NCI-H2029 (cell line): ENCODE measurements at regions not wholly inside any gene's neighbourhood (a gene's known extent, or its start where the extent isn't known, plus 50 kb on each side); places are given as distances from the start of the nearest gene placed in this dataset.

ENCODE experiments used
- DNase-seq: peaks from one replicate; lab custom pipeline; 2025; lab: John Stamatoyannopoulos, UW

- DNase-seq = no peak
Observed at GRCh38 chr18:38307914-38308313, 742.3 kb upstream of the CELF4 start.

GRCh38 chr18:38305961-38306360 is 740.4 kb upstream of the CELF4 start:
- DNase-seq = no peak

- no peak for DNase-seq
Observed at GRCh38 chr18:38301621-38302020, 736.0 kb upstream of the CELF4 start.

DNA sequence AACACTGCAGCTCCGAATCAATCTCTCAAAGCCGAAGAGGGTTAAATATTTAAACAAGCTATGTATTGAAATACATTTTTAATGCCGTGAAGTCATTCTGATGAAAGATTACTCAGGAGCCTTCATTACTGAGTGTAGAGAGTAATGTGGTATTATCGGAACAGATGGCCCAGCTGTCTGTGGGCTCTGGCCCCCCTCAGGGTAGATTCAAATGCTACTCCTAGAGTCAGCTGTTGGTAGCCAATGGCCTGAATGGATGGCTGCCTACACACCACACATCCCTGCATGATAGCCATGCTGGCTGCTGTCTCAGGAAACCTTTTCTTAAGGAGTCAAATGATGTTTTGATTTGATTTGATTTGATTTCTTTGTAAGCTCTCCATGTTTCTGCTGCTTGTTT is 732.3 kb upstream of the CELF4 start:
- DNase-seq = no peak

GRCh38 chr18:38290229-38290628 is 724.6 kb upstream of the CELF4 start:
- no peak for DNase-seq

DNA sequence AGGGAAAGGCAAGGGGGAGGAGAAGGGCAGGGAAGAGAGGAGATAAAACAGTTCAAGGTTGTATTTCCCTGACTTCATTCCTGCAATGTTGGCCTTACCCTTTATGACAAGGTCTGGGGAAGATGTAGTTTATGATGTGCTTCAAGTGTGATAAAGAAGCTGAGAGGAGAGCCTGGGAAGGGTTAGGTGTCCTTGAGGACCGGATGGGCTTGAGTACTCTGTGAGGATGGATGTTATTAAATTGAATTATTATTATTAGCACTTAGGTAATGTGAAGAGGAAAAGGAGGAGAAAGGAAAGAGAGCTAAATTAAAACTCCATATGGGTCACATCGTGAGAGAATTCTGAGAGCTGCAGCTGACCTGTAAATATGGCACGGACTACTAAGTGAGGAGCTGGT is 719.4 kb upstream of the CELF4 start:
- no peak for DNase-seq

GRCh38 chr18:38263066-38263465 is 697.5 kb upstream of the CELF4 start:
- DNase-seq = no peak

DNA sequence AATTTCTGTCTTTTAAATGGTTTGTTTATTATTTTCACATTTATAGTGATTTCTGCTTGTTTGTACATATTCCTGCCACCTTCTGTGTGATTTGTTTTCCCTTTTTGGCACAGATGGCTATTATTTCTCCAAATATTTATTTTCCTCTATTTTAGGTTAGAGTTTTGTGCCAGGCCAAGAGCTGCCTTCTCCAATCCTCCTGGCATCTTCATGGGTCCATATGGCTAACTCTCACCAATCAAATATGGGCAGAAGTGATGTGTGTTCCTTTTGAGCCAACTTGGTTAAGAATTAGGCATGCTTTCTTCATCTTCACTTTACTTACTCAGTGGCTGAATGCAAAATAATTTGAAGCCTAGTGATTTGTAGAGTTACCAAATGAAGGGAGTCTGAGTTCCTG is 697.1 kb upstream of the CELF4 start:
- no peak for DNase-seq

DNA sequence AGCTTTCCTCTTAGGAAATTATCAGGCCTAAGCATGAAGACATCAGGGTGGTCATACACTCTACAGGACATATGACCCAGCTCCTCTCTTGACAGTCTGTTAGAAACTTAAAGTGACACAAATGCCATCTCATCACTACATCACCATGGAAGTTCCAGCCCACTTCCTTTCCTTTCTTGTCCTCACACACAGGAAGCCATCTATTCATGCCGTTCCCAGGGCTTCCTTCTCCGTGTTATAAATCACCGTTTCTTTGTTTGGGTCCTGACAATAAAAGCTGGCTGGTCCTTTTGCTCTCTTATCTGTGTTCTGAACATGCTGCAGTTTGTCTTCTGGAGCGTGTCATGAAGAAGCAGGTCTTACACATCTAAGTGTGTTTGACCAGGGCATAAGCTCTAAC is 692.1 kb upstream of the CELF4 start:
- DNase-seq = no peak

- no peak for DNase-seq
Observed at GRCh38 chr18:38256366-38256765, 690.8 kb upstream of the CELF4 start.

DNA sequence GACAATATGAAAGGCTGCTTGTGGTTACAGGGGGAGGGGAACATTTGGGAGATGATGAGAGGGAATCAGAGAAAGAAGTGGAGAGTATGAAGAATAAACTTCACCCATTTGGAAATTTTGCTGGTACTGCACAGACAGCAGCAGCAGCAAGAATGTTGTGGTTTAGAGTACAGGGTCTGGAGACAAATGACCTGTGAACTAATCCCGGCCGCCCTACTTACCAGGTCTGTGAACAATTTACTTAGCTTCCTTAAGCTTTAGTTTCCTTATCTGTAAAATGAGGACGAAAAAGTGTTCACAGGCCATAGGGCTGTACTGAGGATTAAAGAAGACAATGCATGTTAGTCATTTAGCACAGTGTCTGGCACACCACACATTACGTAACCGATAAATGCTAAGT is 685.4 kb upstream of the CELF4 start:
- DNase-seq = no peak

DNA sequence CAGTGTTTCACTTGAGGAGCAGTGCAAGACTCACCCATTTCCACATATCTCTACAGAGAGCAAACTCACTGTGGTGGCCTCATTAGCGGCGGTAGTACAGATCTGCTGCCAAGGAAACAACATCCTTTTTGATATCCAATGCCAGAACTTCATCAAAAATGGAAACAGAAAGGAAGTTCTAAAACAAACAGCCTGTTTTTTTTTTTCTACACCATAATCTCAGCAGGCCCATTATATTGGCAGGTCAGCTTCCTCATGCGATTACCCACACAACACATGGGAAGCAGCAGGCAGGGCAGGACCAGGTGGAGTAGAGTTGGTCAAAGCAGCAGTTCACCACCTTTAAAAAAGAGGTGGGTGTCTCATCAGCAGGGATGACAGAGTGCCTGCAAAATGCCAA is 678.9 kb upstream of the CELF4 start:
- no peak for DNase-seq

DNA sequence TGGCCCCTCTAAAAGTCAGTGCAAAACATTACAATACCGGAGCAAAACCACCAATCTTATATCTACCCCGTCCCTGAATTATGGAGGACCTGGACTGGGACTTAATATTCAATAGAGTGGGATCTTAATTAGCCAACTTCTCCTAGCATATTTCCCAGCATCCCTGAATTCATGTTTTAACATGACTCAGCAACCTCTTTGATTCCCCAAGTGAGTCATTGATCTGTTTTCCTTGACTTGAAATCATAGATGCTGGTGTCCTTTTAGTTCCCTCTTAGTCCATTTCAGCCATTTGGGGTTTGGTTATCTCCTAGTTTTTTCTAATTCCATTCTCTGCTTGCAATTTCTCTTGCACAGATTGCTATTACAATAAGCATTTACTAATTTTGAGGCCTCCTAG is 677.7 kb upstream of the CELF4 start:
- DNase-seq = no peak

GRCh38 chr18:38241736-38242135 is 676.1 kb upstream of the CELF4 start:
- no peak for DNase-seq

DNA sequence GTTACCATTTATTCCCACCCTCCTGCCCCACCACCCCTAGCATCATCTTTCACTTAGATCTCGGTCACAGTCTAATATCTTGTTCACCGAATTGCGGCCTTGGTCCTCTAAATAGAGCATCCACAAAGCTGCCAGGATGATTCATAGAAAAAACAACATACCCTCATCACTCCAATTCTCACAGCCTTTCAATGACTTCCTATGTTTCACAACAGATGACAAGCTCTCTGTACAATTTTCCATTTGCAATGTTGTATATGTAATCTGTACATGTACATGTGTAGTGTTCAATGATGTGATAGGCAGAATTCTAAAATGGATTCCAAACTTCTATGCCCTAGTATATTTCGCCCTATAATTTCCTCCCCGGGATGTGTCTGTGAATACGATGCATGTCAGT is 675.6 kb upstream of the CELF4 start:
- no peak for DNase-seq

DNA sequence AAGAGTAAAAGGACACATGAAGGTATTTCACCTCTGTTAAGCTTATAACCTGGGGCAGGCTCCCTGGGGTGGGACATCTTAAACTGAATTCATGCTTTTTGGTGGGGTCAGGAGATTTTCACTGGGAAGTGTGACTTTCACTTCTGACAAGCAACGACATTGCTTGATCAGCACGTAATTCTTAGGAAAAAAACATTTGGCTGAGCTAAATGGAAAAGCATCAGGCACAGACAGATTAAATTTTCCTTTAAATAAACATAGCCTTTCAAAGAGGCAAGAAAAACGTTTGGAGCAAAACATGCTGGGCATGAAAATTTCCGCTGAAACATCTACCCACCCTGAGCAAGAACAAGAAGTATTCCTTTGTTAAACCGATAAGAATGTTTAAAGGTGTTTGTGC is 674.0 kb upstream of the CELF4 start:
- no peak for DNase-seq

- DNase-seq = no peak
Observed at GRCh38 chr18:38237796-38238195, 672.2 kb upstream of the CELF4 start.

- DNase-seq = no peak
Observed at GRCh38 chr18:38221476-38222100, 656.0 kb upstream of the CELF4 start.

DNA sequence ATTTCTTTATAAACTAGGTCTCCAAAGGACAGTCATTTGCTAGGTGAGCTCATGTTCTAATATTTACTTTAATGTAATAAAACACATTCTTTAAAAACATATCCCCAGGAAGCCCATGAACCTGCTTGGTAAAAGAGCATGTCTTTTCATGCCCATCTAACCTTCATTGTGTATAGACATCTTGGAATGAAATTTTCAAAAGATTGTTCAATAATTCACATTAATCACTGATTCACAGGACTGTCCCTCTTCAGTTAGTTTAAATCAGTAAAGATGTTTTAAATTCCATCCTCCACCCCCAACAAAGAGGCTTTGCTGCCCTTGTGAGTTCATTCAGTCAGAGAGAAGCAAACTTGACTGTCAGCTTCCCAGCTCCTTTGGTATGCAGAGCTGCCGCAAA is 633.4 kb upstream of the CELF4 start:
- DNase-seq = no peak

DNA sequence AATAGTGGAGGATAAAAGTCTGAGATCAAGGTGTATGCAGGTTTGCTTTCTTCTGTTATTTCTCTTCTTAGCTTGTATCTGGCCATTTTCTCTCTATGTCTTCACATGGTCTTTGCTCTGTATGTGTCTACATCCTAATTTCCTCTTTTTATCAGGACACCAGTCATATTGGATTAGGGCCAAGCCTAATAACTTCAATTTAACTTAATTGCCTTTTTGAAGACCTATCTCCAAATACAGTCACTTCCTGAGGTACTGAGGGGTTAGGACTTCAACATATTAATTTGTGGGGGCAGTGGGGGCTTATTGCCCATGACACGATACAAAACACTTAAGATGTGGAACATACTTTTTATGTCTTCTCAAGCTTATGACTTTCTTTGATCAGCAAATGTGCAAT is 632.9 kb upstream of the CELF4 start:
- no peak for DNase-seq

DNA sequence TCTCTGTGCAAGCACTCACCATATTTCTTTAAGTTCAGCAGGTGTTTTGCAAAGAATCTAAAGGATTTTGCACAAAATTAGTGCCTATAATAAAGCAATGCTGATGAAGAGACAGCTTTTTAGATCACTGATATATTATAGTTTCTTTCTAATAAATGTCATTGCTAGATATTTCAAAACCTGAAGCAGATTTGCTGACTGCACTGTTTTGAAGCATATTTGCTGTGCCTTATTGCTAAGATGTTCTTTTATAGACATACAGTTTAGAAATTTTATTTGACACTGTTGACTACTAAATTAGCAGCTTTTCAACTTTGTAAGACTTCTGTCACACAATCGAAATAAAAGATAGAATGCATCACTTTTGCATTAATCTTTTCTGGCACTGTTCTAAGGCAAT is 620.9 kb upstream of the CELF4 start:
- no peak for DNase-seq

DNA sequence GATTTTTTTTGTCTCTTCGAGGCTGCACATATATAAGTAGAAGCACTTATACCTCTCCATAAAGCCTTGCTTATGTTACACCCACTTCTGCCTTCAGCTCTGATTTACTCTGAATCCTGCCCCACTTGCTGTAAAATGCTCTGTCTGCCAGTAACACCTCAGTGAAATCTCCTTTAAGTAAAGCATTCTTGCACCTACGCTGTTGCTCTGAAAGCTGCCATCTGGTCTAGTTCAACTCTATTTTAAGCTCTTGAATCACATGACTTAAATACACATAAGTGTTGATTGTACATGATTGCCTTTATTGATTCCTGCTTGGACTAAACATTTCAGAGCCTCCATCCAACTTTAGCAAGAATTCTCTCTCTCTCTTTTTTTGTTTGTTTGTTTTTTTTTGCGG is 609.0 kb upstream of the CELF4 start:
- no peak for DNase-seq

DNA sequence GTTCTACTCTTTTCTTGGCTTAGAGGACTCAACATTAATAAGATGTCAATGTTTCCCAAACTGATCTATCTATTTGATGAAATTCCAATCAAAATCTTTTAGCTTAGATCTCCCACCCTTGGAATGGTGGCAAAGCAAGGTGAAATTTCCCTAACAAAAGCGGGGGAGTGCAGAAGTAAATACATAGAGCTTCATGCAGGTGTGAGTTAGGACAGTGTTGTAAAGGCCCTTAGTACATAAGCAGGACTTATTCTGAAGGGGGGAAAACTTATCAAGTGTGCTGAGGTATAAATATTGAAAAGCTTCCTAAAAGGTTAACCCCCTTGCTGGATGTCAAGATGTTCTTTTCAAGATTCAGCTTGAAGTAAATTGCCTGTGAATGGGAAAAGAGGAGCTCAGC is 608.6 kb upstream of the CELF4 start:
- DNase-seq = no peak

GRCh38 chr18:38170845-38171244 is 605.2 kb upstream of the CELF4 start:
- DNase-seq = no peak

GRCh38 chr18:38167623-38168022 is 602.0 kb upstream of the CELF4 start:
- DNase-seq = no peak
